Fibroblast of the aortic adventitia (primary cell): ENCODE measurements at regions not wholly inside any gene's neighbourhood (a gene's known extent, or its start where the extent isn't known, plus 50 kb on each side); places are given as distances from the start of the nearest gene placed in this dataset.

Experiments used
- DNase-seq: peaks from one replicate; pipeline ENCODE4 v3.0.0-alpha.2; 2010; ENCODE audit warnings: low read depth
- H3K4me3 ChIP-seq: 2 replicates; pipeline ENCODE4 v1.5.1; 2011; ENCODE audit warnings: low read depth, mild to moderate bottlenecking, control low read depth, low read length, moderate library complexity
- CTCF ChIP-seq: IDR thresholded peaks from 2 replicates; pipeline ENCODE4 v1.5.1; 2011; ENCODE audit warnings: mild to moderate bottlenecking, low read length, control low read depth, inconsistent platforms; ENCODE audit not compliant: insufficient read depth

GRCh38 chr1:78715181-78715661 is 65.6 kb downstream of the IFI44 start:
- no peak overlapping the region for H3K4me3 ChIP-seq
- DNase-seq: no peak
- no peak for TF ChIP-seq CTCF

GRCh38 chr1:78716186-78716585 is 66.6 kb downstream of the IFI44 start:
- peak; percentile 73 for DNase-seq
- no peak overlapping the region for H3K4me3 ChIP-seq
- TF ChIP-seq CTCF: no peak

GRCh38 chr1:78718566-78718965 is 68.9 kb downstream of the IFI44 start:
- no peak overlapping the region for H3K4me3 ChIP-seq
- no peak for DNase-seq
- no peak for TF ChIP-seq CTCF

DNA sequence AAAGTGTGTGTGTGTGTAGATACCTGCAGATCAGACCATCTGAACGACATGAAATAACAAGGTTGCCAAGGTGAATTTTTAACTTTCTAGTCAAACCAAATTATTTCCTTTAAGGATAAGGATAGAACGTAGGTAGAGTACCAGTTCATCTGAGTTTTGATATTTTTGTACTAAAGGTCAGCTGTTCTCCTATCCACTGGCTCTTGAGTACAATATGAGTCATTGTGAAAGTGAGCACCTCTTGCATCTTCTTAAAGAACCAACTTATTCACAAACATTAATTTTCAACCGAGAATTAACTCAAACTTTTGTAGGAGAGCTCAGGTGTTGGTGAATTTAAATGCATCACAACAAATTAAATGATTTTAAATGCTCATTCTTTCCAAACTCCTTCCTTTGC is 71.5 kb downstream of the IFI44 start:
- H3K4me3 ChIP-seq: no peak overlapping the region
- DNase-seq: no peak
- TF ChIP-seq CTCF: no peak

DNA sequence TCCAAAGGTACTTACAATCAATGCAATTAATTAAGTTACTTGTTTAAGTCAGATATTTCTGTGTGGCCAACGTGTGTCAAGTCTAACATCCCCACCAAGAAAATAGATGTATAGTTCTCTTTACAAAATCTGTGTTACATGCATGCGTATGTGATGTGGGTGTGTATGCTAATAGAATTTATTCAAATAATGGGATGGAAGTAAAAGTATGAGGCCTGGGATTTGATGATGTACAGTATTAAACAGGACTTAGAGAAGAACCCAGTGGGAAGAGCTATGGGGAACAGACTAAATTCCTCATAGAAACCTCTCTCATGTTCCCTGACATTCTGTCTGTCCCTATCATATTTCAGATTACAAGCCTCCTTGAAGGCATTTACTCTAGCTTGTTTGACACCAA is 72.5 kb downstream of the IFI44 start:
- TF ChIP-seq CTCF: no peak
- no peak for DNase-seq
- no peak overlapping the region for H3K4me3 ChIP-seq

GRCh38 chr1:78722521-78722920 is 72.9 kb downstream of the IFI44 start:
- no peak for TF ChIP-seq CTCF
- no peak for DNase-seq

DNA sequence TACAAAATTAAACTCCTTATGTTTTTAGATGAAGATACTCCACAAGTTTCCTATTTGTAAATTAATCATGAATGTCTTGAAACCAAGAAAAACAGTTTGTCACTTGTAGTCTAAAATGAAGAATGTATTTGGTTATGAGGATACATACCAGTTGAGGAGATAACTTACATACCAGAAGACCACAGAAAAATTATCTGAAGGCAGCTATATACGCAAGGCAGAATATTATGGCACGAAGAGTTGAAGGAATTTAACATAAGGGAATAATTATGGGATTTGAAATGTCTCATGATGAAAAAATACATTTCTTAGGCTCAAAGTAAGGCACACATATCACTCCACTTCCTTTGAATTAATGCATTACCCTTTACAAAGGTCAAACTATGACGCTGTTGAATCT is 73.3 kb downstream of the IFI44 start:
- H3K4me3 ChIP-seq: no peak overlapping the region
- peak; percentile 76 for DNase-seq
- no peak for TF ChIP-seq CTCF

More at GRCh38 chr1:78722521-78722920, 72.9 kb downstream of the IFI44 start:
- H3K4me3 ChIP-seq: no peak overlapping the region
